OCI-LY7 (cell line): ENCODE measurements at regions not wholly inside any gene's neighbourhood (a gene's known extent, or its start where the extent isn't known, plus 50 kb on each side); places are given as distances from the start of the nearest gene placed in this dataset.

Source experiments
- BruUV-seq: library from RNA; stranded (reverse); fragments of 400-500 nt; replicated peaks from 2 replicates; lab custom pipeline; 2021; lab: Mats Ljungman, UMichigan
- CTCF ChIA-PET: fragments of 300-600 bp; sonication (Branson Sonifier 250); formaldehyde crosslinking; loops from one replicate; lab custom pipeline; 2022; ENCODE audit warnings: antibody characterized with exemption; ENCODE audit not compliant: unreplicated experiment; lab: Charles Lee
- POLR2A ChIA-PET: fragments of 300-600 bp; sonication (Branson Sonifier 250); formaldehyde crosslinking; loops from one replicate; lab custom pipeline; 2022; ENCODE audit warnings: antibody characterized with exemption; lab: Charles Lee
- DNase-seq: peaks from one replicate; pipeline ENCODE4 v3.0.0-alpha.2; 2015; ENCODE audit warnings: low spot score
- H2AFZ ChIP-seq: fragments of 200-600 bp; sonication (generic), shearing (Covaris generic); 2 replicates; pipeline ENCODE4 v1.6.1; 2014; ENCODE audit warnings: mild to moderate bottlenecking, antibody characterized with exemption, low read length, moderate library complexity
- H3K27ac ChIP-seq: fragments of 200-600 bp; sonication (generic); 2 replicates; pipeline ENCODE4 v1.5.1; 2014; ENCODE audit warnings: mixed run types, low read depth, mild to moderate bottlenecking, moderate library complexity, low read length, inconsistent platforms; ENCODE audit not compliant: poor library complexity, severe bottlenecking
- H3K36me3 ChIP-seq: fragments of 200-600 bp; sonication (generic); 2 replicates; pipeline ENCODE4 v1.6.1; 2014; ENCODE audit warnings: mild to moderate bottlenecking, antibody characterized with exemption, low read length, moderate library complexity, mixed read lengths; ENCODE audit not compliant: insufficient read depth
- H3K4me1 ChIP-seq: fragments of 200-600 bp; sonication (generic); 2 replicates; pipeline ENCODE4 v1.5.1; 2014; ENCODE audit warnings: mild to moderate bottlenecking, low read length; ENCODE audit not compliant: insufficient read depth, poor library complexity, severe bottlenecking
- H3K4me2 ChIP-seq: fragments of 200-600 bp; sonication (generic); 2 replicates; pipeline ENCODE4 v1.6.1; 2014; ENCODE audit warnings: mild to moderate bottlenecking, low read length
- H3K4me3 ChIP-seq: fragments of 200-600 bp; sonication (generic); 2 replicates; pipeline ENCODE4 v1.5.1; 2014; ENCODE audit warnings: mild to moderate bottlenecking, low read depth, low read length; ENCODE audit not compliant: poor library complexity, severe bottlenecking
- H3K79me2 ChIP-seq: fragments of 200-600 bp; sonication (generic); 2 replicates; pipeline ENCODE4 v1.6.1; 2016; ENCODE audit warnings: low read depth, mild to moderate bottlenecking, low read length, moderate library complexity, mixed read lengths; ENCODE audit not compliant: insufficient read depth
- H3K9me2 ChIP-seq: fragments of 200-600 bp; sonication (generic); 2 replicates; pipeline ENCODE4 v1.6.1; 2016; ENCODE audit warnings: mild to moderate bottlenecking, low read length, mixed read lengths; ENCODE audit not compliant: insufficient read depth
- H3K9me3 ChIP-seq: fragments of 200-600 bp; sonication (generic); 2 replicates; pipeline ENCODE4 v1.6.1; 2014; ENCODE audit warnings: mild to moderate bottlenecking, mixed run types, low read length, mixed read lengths
- H4K20me1 ChIP-seq: fragments of 200-600 bp; sonication (generic); 2 replicates; pipeline ENCODE4 v1.6.1; 2014; ENCODE audit warnings: mild to moderate bottlenecking, antibody characterized with exemption, low read length, moderate library complexity, mixed read lengths; ENCODE audit not compliant: insufficient read depth
- EZH2phosphoT487 ChIP-seq: fragments of 200-600 bp; sonication (generic); IDR thresholded peaks from 2 replicates; pipeline ENCODE4 v1.6.1; 2018; ENCODE audit warnings: low read depth, borderline replicate concordance, mild to moderate bottlenecking, mixed run types, antibody characterized with exemption, low read length, moderate library complexity, mixed read lengths
- intact Hi-C: fragments of 100-400 bp; cut with micrococcal nuclease; formaldehyde crosslinking; loops from one replicate; pipeline ENCODE4 v1.10.0; 2022; ENCODE audit not compliant: unreplicated experiment
- TF ChIP-seq, protein P1 (sequence below): fragments of 200-600 bp; sonication (generic); conservative IDR thresholded peaks from 2 replicates; pipeline ENCODE4 v1.5.1; 2014; ENCODE audit warnings: mild to moderate bottlenecking, antibody characterized with exemption, low read length, moderate library complexity, mixed read lengths

DNA sequence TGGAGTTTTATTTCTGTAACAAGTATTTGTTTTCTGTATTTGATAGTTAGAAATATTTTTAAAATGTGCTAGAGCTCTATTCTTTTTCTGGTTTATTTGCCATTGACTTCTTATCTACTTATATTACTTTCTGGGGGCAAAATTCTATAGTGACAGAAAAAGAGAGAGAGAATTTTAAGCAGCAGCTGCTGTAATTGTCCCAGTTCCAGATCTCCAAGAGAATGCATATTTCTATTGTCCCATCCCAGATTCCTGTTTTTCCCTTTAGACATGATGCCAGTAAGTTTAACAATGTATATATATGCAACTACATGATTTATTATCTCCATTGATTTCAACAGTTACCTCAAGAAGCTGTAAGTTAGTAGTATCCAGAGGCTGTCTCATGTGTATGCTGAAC lies 541.7 kb upstream of the ZNF385D start:
- POLR2A ChIA-PET, result no interaction called here
- H4K20me1 ChIP-seq, result no peaks in the 10 kb centered on the region
- no peak overlapping the region for H3K27ac ChIP-seq
- no peak for DNase-seq
- no TSS peak for BruUV-seq
- no peaks in the 10 kb centered on the region for H3K4me1 ChIP-seq
- H3K79me2 ChIP-seq, result no peaks in the 10 kb centered on the region
- H3K9me3 ChIP-seq, result no peaks in the 10 kb centered on the region
- no peaks in the 10 kb centered on the region for H3K36me3 ChIP-seq
- no peak overlapping the region for H3K4me3 ChIP-seq
- intact Hi-C loops, result no loop called here
- H2AFZ ChIP-seq, result no peak overlapping the region
- TF ChIP-seq, protein P1, sequence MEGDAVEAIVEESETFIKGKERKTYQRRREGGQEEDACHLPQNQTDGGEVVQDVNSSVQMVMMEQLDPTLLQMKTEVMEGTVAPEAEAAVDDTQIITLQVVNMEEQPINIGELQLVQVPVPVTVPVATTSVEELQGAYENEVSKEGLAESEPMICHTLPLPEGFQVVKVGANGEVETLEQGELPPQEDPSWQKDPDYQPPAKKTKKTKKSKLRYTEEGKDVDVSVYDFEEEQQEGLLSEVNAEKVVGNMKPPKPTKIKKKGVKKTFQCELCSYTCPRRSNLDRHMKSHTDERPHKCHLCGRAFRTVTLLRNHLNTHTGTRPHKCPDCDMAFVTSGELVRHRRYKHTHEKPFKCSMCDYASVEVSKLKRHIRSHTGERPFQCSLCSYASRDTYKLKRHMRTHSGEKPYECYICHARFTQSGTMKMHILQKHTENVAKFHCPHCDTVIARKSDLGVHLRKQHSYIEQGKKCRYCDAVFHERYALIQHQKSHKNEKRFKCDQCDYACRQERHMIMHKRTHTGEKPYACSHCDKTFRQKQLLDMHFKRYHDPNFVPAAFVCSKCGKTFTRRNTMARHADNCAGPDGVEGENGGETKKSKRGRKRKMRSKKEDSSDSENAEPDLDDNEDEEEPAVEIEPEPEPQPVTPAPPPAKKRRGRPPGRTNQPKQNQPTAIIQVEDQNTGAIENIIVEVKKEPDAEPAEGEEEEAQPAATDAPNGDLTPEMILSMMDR, result no peak
- no peak for TF ChIP-seq EZH2phosphoT487
- H3K9me2 ChIP-seq, result no peaks in the 10 kb centered on the region
- no peak overlapping the region for H3K4me2 ChIP-seq
- CTCF ChIA-PET, result no interaction called here

DNA sequence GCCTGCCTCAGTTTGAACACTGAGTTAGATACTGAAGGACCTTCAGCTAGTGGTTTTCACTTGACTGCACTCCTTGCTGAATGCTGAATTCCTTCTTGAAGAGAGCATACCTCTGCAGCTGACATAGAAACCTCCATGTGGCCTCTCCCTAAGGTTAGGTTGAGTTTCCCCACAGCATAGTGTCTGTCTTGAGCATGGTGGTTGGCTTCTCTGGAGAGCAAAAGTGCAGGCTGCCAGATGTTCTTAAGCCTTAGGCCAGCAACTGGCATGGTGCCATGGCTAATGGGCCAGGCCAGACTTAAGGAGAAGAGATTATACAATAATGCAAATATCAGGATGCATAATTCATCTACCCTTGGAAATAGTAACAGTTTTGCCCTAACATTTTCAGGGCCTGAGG lies 545.6 kb upstream of the ZNF385D start:
- H3K4me3 ChIP-seq, result no peak overlapping the region
- no peaks in the 10 kb centered on the region for H3K79me2 ChIP-seq
- ChIA-PET CTCF (no interaction called here), POLR2A (no interaction called here)
- no peaks in the 10 kb centered on the region for H3K36me3 ChIP-seq
- intact Hi-C loops, result no loop called here
- H3K4me1 ChIP-seq, result no peaks in the 10 kb centered on the region
- H4K20me1 ChIP-seq, result no peaks in the 10 kb centered on the region
- no TSS peak for BruUV-seq
- TF ChIP-seq, protein P1, result no peak
- no peak for TF ChIP-seq EZH2phosphoT487
- no peak overlapping the region for H3K4me2 ChIP-seq
- H3K9me2 ChIP-seq, result no peaks in the 10 kb centered on the region
- DNase-seq, result no peak
- no peak overlapping the region for H2AFZ ChIP-seq
- no peaks in the 10 kb centered on the region for H3K9me3 ChIP-seq
- H3K27ac ChIP-seq, result no peak overlapping the region

DNA sequence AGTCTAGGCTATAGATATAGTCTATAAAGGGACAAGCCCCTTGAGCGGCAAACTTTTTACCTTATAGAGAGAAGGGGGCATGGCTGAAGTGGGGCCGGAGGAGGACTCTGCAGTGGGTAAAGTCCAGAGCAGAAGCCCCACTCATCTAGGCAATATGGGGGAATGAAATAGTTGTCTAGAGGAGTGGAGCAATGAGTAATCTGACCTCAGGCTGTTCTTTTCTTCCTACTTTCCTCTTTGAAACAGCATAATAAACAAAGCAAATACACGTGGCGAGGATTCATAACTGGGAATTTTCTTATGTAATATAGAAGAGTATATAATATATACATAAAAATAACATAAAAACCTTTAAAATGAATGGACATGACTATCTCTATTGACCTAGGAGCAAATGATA lies 546.4 kb upstream of the ZNF385D start:
- Histone ChIP-seq H3K9me2 (no peaks in the 10 kb centered on the region), H3K9me3 (no peaks in the 10 kb centered on the region), H3K27ac (no peak overlapping the region), H2AFZ (no peak overlapping the region), H3K4me3 (no peak overlapping the region), H3K79me2 (no peaks in the 10 kb centered on the region), H3K36me3 (no peaks in the 10 kb centered on the region), H3K4me2 (no peak overlapping the region), H3K4me1 (no peaks in the 10 kb centered on the region), H4K20me1 (no peaks in the 10 kb centered on the region)
- ChIA-PET POLR2A (no interaction called here), CTCF (no interaction called here)
- TF ChIP-seq EZH2phosphoT487, result no peak
- TF ChIP-seq, protein P1, result no peak
- intact Hi-C loops, result no loop called here
- no TSS peak for BruUV-seq
- no peak for DNase-seq
